ENCODE measurements at regions not wholly inside any gene's neighbourhood (a gene's known extent, or its start where the extent isn't known, plus 50 kb on each side); places are given as distances from the start of the nearest gene placed in this dataset.

GRCh38 chr6:133583907-133584427 is 304.9 kb upstream of the TCF21 start:
- TF ChIP-seq, protein P1, sequence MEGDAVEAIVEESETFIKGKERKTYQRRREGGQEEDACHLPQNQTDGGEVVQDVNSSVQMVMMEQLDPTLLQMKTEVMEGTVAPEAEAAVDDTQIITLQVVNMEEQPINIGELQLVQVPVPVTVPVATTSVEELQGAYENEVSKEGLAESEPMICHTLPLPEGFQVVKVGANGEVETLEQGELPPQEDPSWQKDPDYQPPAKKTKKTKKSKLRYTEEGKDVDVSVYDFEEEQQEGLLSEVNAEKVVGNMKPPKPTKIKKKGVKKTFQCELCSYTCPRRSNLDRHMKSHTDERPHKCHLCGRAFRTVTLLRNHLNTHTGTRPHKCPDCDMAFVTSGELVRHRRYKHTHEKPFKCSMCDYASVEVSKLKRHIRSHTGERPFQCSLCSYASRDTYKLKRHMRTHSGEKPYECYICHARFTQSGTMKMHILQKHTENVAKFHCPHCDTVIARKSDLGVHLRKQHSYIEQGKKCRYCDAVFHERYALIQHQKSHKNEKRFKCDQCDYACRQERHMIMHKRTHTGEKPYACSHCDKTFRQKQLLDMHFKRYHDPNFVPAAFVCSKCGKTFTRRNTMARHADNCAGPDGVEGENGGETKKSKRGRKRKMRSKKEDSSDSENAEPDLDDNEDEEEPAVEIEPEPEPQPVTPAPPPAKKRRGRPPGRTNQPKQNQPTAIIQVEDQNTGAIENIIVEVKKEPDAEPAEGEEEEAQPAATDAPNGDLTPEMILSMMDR (IDR thresholded peaks at IDR 0.05 in 2 of 3, conservative IDR thresholded peaks at IDR 0.05 in 1 of 3; ENCODE audit: control insufficient read depth in 2 of 3, extremely low read depth in 1 of 3, insufficient read depth in 1 of 3, low read depth in 3 of 3, low read length in 3 of 3), result no peak
- no peak for TF ChIP-seq ZSCAN29 (IDR thresholded peaks at IDR 0.05)
- no peak for TF ChIP-seq SKIL (IDR thresholded peaks at IDR 0.05; ENCODE audit: low read depth, poor library complexity, severe bottlenecking)
- TF ChIP-seq BACH1 (IDR thresholded peaks at IDR 0.05; ENCODE audit: borderline replicate concordance), result no peak
- TF ChIP-seq ATF7 (IDR thresholded peaks at IDR 0.05; ENCODE audit: low read depth), result no peak
